ENCODE measurements at regions not wholly inside any gene's neighbourhood (a gene's known extent, or its start where the extent isn't known, plus 50 kb on each side); places are given as distances from the start of the nearest gene placed in this dataset.
A peak's percentile ranks its signal among the peaks of the same experiment; 100 is the strongest.

- CTCF ChIA-PET: interaction anchor here (0.9 to 1.7 kb wide), 3 partner anchors 9 to 20 kb away, joined by 3 to 5 read pairs (median 4); no protein-coding TSS in a partner anchor
- Histone ChIP-seq H3K9me3 (replicated peaks; ENCODE audit: control insufficient read depth, insufficient read depth, low read length) (no peaks in the 10 kb centered on the region), H4K20me1 (replicated peaks; ENCODE audit: control insufficient read depth, extremely low read depth, insufficient read depth, low read length) (no peaks in the 10 kb centered on the region), H3K9ac (replicated peaks; ENCODE audit: extremely low read depth, insufficient read depth, low read length) (no peak overlapping the region), H3K27ac (ENCODE audit: insufficient read depth, low read depth, low read length) (no peak overlapping the region), H2AFZ (ENCODE audit: low read depth, low read length) (peak overlapping the region; percentile 35), H3K27me3 (ENCODE audit: control insufficient read depth in 2 of 2, insufficient read depth in 2 of 2, low read length in 2 of 2) (no peaks in the 10 kb centered on the region), H3K9me1 (replicated peaks; ENCODE audit: control insufficient read depth, extremely low read depth, insufficient read depth, low read length) (no peaks in the 10 kb centered on the region), H3K79me2 (ENCODE audit: control insufficient read depth, insufficient read depth, low read length) (no peaks in the 10 kb centered on the region), H3K4me3 (replicated peaks in 1 of 3; ENCODE audit: insufficient read depth in 1 of 3, low read depth in 1 of 3, low read length in 3 of 3) (no peak overlapping the region), H3K4me1 (ENCODE audit: control insufficient read depth, extremely low read depth, insufficient read depth, low read length) (no peaks in the 10 kb centered on the region), H3K4me2 (ENCODE audit: insufficient read depth, low read length) (no peak overlapping the region), H3K36me3 (ENCODE audit: control insufficient read depth in 2 of 2, extremely low read depth in 1 of 2, insufficient read depth in 2 of 2, low read length in 2 of 2) (no peaks in the 10 kb centered on the region)
- POLR2A ChIA-PET: no interaction called here
- TF ChIP-seq MAX (IDR thresholded peaks at IDR 0.05; ENCODE audit: insufficient read depth, insufficient read length) (no peak), MYC (IDR thresholded peaks at IDR 0.05; ENCODE audit: low read depth, low read length) (no peak), EZH2 (IDR thresholded peaks at IDR 0.05; ENCODE audit: borderline replicate concordance, low read depth, low read length, severe bottlenecking) (no peak), FOS (IDR thresholded peaks at IDR 0.05; ENCODE audit: borderline replicate concordance, insufficient read depth, low read length) (no peak), GATA2 (IDR thresholded peaks at IDR 0.05; ENCODE audit: insufficient read depth, insufficient read length, low read depth, low read length) (no peak)
- intact Hi-C loops (cut with micrococcal nuclease): no loop called here
- DNase-seq (ENCODE audit: low read depth, low spot score) (no peak), FAIRE-seq (no peak)
- BruUV-seq (replicated peaks): no TSS peak
- dilution Hi-C loops (cut with MboI; ENCODE audit: extremely low pct_ligation_motif_present, low sequenced_read_pairs): no loop called here
Observed at GRCh38 chr9:13778631-13779030, 499.1 kb upstream of the MPDZ start.

GRCh38 chr9:13770956-13771355, 491.5 kb upstream of the MPDZ start:
- DNase-seq (ENCODE audit: low read depth, low spot score) (no peak), FAIRE-seq (no peak)
- intact Hi-C loops (cut with micrococcal nuclease) (no loop called here), dilution Hi-C loops (cut with MboI; ENCODE audit: extremely low pct_ligation_motif_present, low sequenced_read_pairs) (no loop called here)
- H2AFZ ChIP-seq (ENCODE audit: low read depth, low read length): no peak overlapping the region
- no peaks in the 10 kb centered on the region for H3K9me3 ChIP-seq (replicated peaks; ENCODE audit: control insufficient read depth, insufficient read depth, low read length)
- no peak overlapping the region for H3K4me2 ChIP-seq (ENCODE audit: insufficient read depth, low read length)
- BruUV-seq (replicated peaks): no TSS peak
- no peaks in the 10 kb centered on the region for H3K36me3 ChIP-seq (ENCODE audit: control insufficient read depth in 2 of 2, extremely low read depth in 1 of 2, insufficient read depth in 2 of 2, low read length in 2 of 2)
- ChIA-PET POLR2A (no interaction called here), CTCF (interaction anchor here (1.3 kb wide), 1 partner anchor 21 kb away, joined by 4 read pairs; no protein-coding TSS in a partner anchor)
- no peak for TF ChIP-seq GATA2 (IDR thresholded peaks at IDR 0.05; ENCODE audit: insufficient read depth, insufficient read length, low read depth, low read length)
- no peaks in the 10 kb centered on the region for H3K79me2 ChIP-seq (ENCODE audit: control insufficient read depth, insufficient read depth, low read length)
- no peaks in the 10 kb centered on the region for H4K20me1 ChIP-seq (replicated peaks; ENCODE audit: control insufficient read depth, extremely low read depth, insufficient read depth, low read length)
- no peak overlapping the region for H3K9ac ChIP-seq (replicated peaks; ENCODE audit: extremely low read depth, insufficient read depth, low read length)
- H3K27ac ChIP-seq (ENCODE audit: insufficient read depth, low read depth, low read length): no peak overlapping the region
- H3K4me3 ChIP-seq (replicated peaks in 1 of 3; ENCODE audit: insufficient read depth in 1 of 3, low read depth in 1 of 3, low read length in 3 of 3): no peak overlapping the region
- H3K4me1 ChIP-seq (ENCODE audit: control insufficient read depth, extremely low read depth, insufficient read depth, low read length): no peaks in the 10 kb centered on the region
- H3K27me3 ChIP-seq (ENCODE audit: control insufficient read depth in 2 of 2, insufficient read depth in 2 of 2, low read length in 2 of 2): no peaks in the 10 kb centered on the region
- H3K9me1 ChIP-seq (replicated peaks; ENCODE audit: control insufficient read depth, extremely low read depth, insufficient read depth, low read length): no peaks in the 10 kb centered on the region

Measured in endothelial cell of umbilical vein (primary cell).